ENCODE measurements at regions not wholly inside any gene's neighbourhood (a gene's known extent, or its start where the extent isn't known, plus 50 kb on each side); places are given as distances from the start of the nearest gene placed in this dataset.

GRCh38 chr4:176981074-176981473 is 188.4 kb upstream of the VEGFC start:
- H3K4me1 ChIP-seq (ENCODE audit: insufficient read depth, low read length), result no peaks in the 10 kb centered on the region
- H3K27ac ChIP-seq (ENCODE audit: low read length), result no peak overlapping the region
- H3K9ac ChIP-seq (ENCODE audit: low read depth, low read length), result no peak overlapping the region
- no peaks in the 10 kb centered on the region for H3K36me3 ChIP-seq (ENCODE audit: insufficient read depth, low read depth, low read length)
- no peak overlapping the region for H3K4me3 ChIP-seq (ENCODE audit: low read length)
- H3K9me3 ChIP-seq (ENCODE audit: insufficient read depth, low read depth, low read length), result no peaks in the 10 kb centered on the region
- H3K27me3 ChIP-seq (ENCODE audit: insufficient read depth, low read length), result no peaks in the 10 kb centered on the region

DNA sequence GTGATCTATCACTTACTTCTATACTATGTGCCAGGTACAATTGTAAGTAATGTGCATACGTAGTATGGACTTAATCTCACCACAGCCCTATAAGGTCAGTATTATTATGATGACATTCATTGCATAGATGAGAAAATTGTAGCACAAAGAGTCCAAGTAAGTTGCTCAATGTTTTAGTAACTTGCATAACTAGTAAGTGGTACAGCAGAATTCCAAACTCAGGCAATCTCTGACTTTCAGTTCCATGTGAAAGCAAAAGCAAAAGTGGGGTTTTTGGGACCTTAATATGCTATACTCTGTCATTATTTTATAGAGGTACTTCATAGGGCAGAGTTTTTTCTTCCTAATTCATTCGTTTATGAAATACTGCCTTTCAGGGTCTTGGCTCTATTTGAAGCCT is 188.8 kb upstream of the VEGFC start:
- Histone ChIP-seq H3K9ac (ENCODE audit: low read depth, low read length) (no peak overlapping the region), H3K27me3 (ENCODE audit: insufficient read depth, low read length) (no peaks in the 10 kb centered on the region), H3K9me3 (ENCODE audit: insufficient read depth, low read depth, low read length) (no peaks in the 10 kb centered on the region), H3K36me3 (ENCODE audit: insufficient read depth, low read depth, low read length) (no peaks in the 10 kb centered on the region), H3K4me1 (ENCODE audit: insufficient read depth, low read length) (no peaks in the 10 kb centered on the region), H3K4me3 (ENCODE audit: low read length) (no peak overlapping the region), H3K27ac (ENCODE audit: low read length) (no peak overlapping the region)

GRCh38 chr4:176988226-176988625 is 195.5 kb upstream of the VEGFC start:
- Histone ChIP-seq H3K36me3 (ENCODE audit: insufficient read depth, low read depth, low read length) (no peaks in the 10 kb centered on the region), H3K4me3 (ENCODE audit: low read length) (no peak overlapping the region), H3K9me3 (ENCODE audit: insufficient read depth, low read depth, low read length) (no peaks in the 10 kb centered on the region), H3K27ac (ENCODE audit: low read length) (no peak overlapping the region), H3K4me1 (ENCODE audit: insufficient read depth, low read length) (no peaks in the 10 kb centered on the region), H3K9ac (ENCODE audit: low read depth, low read length) (no peak overlapping the region), H3K27me3 (ENCODE audit: insufficient read depth, low read length) (no peaks in the 10 kb centered on the region)

DNA sequence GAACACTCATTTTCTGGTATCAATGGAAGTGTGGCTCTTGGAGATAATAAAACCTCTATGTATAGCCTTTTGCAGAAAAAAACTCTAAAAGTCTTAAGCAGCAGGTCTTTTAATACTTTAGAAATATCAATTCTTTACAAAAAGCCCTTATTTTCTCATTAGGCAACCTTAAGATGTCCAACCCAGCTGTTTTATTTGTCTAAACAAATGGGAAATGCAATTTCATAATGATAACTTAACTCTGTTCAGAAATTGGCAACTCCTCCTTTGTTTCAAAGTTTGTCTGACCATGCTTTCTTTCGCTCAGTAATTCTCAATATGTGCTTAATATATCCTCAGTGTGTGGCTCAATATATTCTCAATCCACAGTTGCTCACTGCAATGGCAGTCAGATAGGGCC is 196.5 kb upstream of the VEGFC start:
- H3K36me3 ChIP-seq (ENCODE audit: insufficient read depth, low read depth, low read length), result no peaks in the 10 kb centered on the region
- no peaks in the 10 kb centered on the region for H3K4me1 ChIP-seq (ENCODE audit: insufficient read depth, low read length)
- no peak overlapping the region for H3K4me3 ChIP-seq (ENCODE audit: low read length)
- H3K27ac ChIP-seq (ENCODE audit: low read length), result no peak overlapping the region
- H3K9me3 ChIP-seq (ENCODE audit: insufficient read depth, low read depth, low read length), result no peaks in the 10 kb centered on the region
- no peak overlapping the region for H3K9ac ChIP-seq (ENCODE audit: low read depth, low read length)
- H3K27me3 ChIP-seq (ENCODE audit: insufficient read depth, low read length), result no peaks in the 10 kb centered on the region

GRCh38 chr4:176999935-177000543 is 207.3 kb upstream of the VEGFC start:
- no peaks in the 10 kb centered on the region for H3K36me3 ChIP-seq (ENCODE audit: insufficient read depth, low read depth, low read length)
- no peak overlapping the region for H3K9ac ChIP-seq (ENCODE audit: low read depth, low read length)
- H3K4me1 ChIP-seq (ENCODE audit: insufficient read depth, low read length), result no peaks in the 10 kb centered on the region
- no peaks in the 10 kb centered on the region for H3K9me3 ChIP-seq (ENCODE audit: insufficient read depth, low read depth, low read length)
- H3K4me3 ChIP-seq (ENCODE audit: low read length), result no peak overlapping the region
- H3K27me3 ChIP-seq (ENCODE audit: insufficient read depth, low read length), result no peaks in the 10 kb centered on the region
- no peak overlapping the region for H3K27ac ChIP-seq (ENCODE audit: low read length)

DNA sequence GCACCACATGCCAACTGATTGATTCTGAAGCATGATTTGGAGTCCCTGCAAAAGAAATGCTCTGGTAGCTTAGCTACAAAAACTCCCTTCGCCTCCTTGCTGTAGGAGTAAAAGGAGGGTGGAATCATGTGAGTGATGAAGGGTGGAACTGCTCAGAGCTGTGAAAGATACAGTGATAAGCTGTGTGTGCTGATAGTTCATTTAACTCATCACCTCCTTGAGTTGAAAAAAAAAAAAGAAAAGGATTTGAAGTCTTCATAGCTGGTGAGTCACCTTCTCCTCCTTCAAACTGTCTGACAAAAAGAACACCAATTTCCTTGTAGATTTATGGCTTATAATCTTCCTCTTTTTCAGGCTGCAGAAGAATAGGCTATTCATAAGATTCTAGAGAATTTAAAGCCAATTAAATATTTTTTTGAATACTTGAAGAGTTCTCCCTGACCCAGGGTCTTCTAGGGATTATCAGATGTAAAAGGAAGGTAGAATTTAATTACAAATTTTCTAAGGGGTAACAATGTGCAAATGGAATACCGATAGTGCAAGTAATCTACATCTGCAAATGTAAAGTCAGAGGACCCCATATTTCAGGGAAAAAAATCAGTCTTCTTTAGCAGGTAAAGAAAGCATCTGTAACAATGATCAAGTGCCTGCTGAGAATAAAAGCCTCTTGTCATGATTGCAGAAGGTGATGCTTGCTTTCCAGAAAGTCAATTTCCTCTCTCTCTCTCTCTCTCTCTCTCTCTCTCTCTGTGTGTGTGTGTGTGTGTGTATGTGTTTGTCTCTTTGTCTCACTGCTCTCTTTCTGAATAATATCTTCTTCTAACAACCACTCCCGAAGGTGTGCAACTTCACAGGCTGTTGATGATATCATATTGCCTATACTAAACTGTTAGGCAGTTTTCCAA is 208.8 kb upstream of the VEGFC start:
- H3K36me3 ChIP-seq (ENCODE audit: insufficient read depth, low read depth, low read length), result no peaks in the 10 kb centered on the region
- no peaks in the 10 kb centered on the region for H3K4me1 ChIP-seq (ENCODE audit: insufficient read depth, low read length)
- no peaks in the 10 kb centered on the region for H3K9me3 ChIP-seq (ENCODE audit: insufficient read depth, low read depth, low read length)
- no peak overlapping the region for H3K27ac ChIP-seq (ENCODE audit: low read length)
- no peak overlapping the region for H3K9ac ChIP-seq (ENCODE audit: low read depth, low read length)
- H3K4me3 ChIP-seq (ENCODE audit: low read length), result no peak overlapping the region
- no peaks in the 10 kb centered on the region for H3K27me3 ChIP-seq (ENCODE audit: insufficient read depth, low read length)

DNA sequence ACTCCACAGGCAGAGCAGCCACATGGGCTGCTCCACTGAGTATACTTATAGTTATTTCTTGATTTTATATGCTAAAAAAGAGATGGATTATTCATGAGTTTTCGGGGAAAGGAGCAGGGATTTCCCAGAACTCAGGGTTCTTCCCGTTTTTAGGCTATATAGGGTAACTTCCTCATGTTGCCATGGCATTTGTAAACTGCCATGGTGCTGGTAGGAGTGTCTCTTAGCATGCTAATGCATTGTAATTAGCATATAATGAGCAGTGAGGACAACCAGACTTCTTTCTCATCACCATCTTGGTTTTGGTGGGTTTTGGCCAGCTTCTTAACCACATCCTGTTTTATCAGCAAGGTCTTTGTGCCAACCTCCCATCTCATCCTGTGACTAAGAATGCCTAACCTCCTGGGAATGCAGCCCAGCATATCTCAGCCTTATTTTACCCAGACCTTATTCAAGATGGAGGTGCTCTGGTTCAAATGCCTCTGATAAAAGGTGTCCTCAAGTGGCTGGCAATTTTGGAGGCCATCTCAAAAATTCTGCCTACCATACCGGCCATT is 213.0 kb upstream of the VEGFC start:
- H3K27me3 ChIP-seq (ENCODE audit: insufficient read depth, low read length), result no peaks in the 10 kb centered on the region
- no peak overlapping the region for H3K27ac ChIP-seq (ENCODE audit: low read length)
- no peaks in the 10 kb centered on the region for H3K4me1 ChIP-seq (ENCODE audit: insufficient read depth, low read length)
- H3K36me3 ChIP-seq (ENCODE audit: insufficient read depth, low read depth, low read length), result no peaks in the 10 kb centered on the region
- no peak overlapping the region for H3K9ac ChIP-seq (ENCODE audit: low read depth, low read length)
- no peaks in the 10 kb centered on the region for H3K9me3 ChIP-seq (ENCODE audit: insufficient read depth, low read depth, low read length)
- H3K4me3 ChIP-seq (ENCODE audit: low read length), result no peak overlapping the region

GRCh38 chr4:177006331-177006730 is 213.6 kb upstream of the VEGFC start:
- Histone ChIP-seq H3K27ac (ENCODE audit: low read length) (no peak overlapping the region), H3K36me3 (ENCODE audit: insufficient read depth, low read depth, low read length) (no peaks in the 10 kb centered on the region), H3K4me3 (ENCODE audit: low read length) (no peak overlapping the region), H3K9ac (ENCODE audit: low read depth, low read length) (no peak overlapping the region), H3K27me3 (ENCODE audit: insufficient read depth, low read length) (no peaks in the 10 kb centered on the region), H3K9me3 (ENCODE audit: insufficient read depth, low read depth, low read length) (no peaks in the 10 kb centered on the region), H3K4me1 (ENCODE audit: insufficient read depth, low read length) (no peaks in the 10 kb centered on the region)

- Histone ChIP-seq H3K36me3 (ENCODE audit: insufficient read depth, low read depth, low read length) (no peaks in the 10 kb centered on the region), H3K27ac (ENCODE audit: low read length) (no peak overlapping the region), H3K9me3 (ENCODE audit: insufficient read depth, low read depth, low read length) (no peaks in the 10 kb centered on the region), H3K4me1 (ENCODE audit: insufficient read depth, low read length) (no peaks in the 10 kb centered on the region), H3K4me3 (ENCODE audit: low read length) (no peak overlapping the region), H3K9ac (ENCODE audit: low read depth, low read length) (no peak overlapping the region), H3K27me3 (ENCODE audit: insufficient read depth, low read length) (no peaks in the 10 kb centered on the region)
Measured at GRCh38 chr4:177008071-177008835, 215.5 kb upstream of the VEGFC start.

DNA sequence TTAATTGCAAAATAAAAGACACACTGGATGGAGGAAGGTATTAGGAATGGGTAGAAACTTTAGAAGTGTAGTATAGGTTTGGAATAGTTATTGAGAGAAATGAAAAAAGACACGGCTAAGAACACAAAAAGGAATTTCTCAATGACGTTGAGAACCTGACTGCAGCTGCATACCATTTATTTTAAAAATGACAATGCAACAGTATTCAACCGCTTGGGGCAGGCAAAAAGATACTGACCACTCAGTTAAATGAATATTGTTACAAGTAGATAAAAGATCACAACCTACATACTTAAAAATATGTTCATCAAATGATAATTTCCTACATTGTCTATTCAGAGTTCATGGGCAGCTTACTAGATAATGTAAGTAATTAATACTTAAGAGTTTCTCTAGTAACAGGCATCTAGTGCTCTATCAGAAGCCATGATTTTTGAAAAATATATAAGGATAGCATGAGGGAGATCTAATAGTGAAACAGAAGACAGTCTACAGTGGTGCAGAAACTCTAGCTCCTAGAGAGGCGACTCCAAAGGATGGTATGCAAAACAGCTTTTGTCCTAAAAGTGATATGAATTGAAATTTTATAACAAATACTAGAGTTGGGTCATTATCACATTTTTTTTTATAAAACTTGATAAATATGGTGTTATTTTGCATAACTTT is 216.2 kb upstream of the VEGFC start:
- Histone ChIP-seq H3K27me3 (ENCODE audit: insufficient read depth, low read length) (no peaks in the 10 kb centered on the region), H3K4me1 (ENCODE audit: insufficient read depth, low read length) (no peaks in the 10 kb centered on the region), H3K27ac (ENCODE audit: low read length) (no peak overlapping the region), H3K9me3 (ENCODE audit: insufficient read depth, low read depth, low read length) (no peaks in the 10 kb centered on the region), H3K36me3 (ENCODE audit: insufficient read depth, low read depth, low read length) (no peaks in the 10 kb centered on the region), H3K4me3 (ENCODE audit: low read length) (no peak overlapping the region), H3K9ac (ENCODE audit: low read depth, low read length) (no peak overlapping the region)

GRCh38 chr4:177010418-177010817 is 217.7 kb upstream of the VEGFC start:
- no peaks in the 10 kb centered on the region for H3K9me3 ChIP-seq (ENCODE audit: insufficient read depth, low read depth, low read length)
- H3K4me3 ChIP-seq (ENCODE audit: low read length), result no peak overlapping the region
- no peak overlapping the region for H3K9ac ChIP-seq (ENCODE audit: low read depth, low read length)
- no peak overlapping the region for H3K27ac ChIP-seq (ENCODE audit: low read length)
- H3K36me3 ChIP-seq (ENCODE audit: insufficient read depth, low read depth, low read length), result no peaks in the 10 kb centered on the region
- H3K27me3 ChIP-seq (ENCODE audit: insufficient read depth, low read length), result no peaks in the 10 kb centered on the region
- H3K4me1 ChIP-seq (ENCODE audit: insufficient read depth, low read length), result no peaks in the 10 kb centered on the region

All from iPS-20b (cell line).